AG09319 (cell line): ENCODE measurements at regions not wholly inside any gene's neighbourhood (a gene's known extent, or its start where the extent isn't known, plus 50 kb on each side); places are given as distances from the start of the nearest gene placed in this dataset.

Source experiments
- DNase-seq: peaks from one replicate; pipeline ENCODE4 v3.0.0-alpha.2; 2010; ENCODE audit warnings: low read depth; ENCODE audit errors: extremely low read depth
- CTCF ChIP-seq: IDR thresholded peaks from 2 replicates; pipeline ENCODE4 v1.5.1; 2011; ENCODE audit warnings: low read depth, mild to moderate bottlenecking, inconsistent platforms, low read length, moderate library complexity

- DNase-seq = no peak
- no peak for TF ChIP-seq CTCF
Measured at GRCh38 chr9:20065046-20065445, 276.2 kb upstream of the SLC24A2 start.

- no peak for DNase-seq
Measured at GRCh38 chr9:20054734-20055133, 265.9 kb upstream of the SLC24A2 start.

GRCh38 chr9:20048985-20049384, 260.1 kb upstream of the SLC24A2 start:
- no peak for TF ChIP-seq CTCF
- DNase-seq = no peak

More at GRCh38 chr9:20054734-20055133, 265.9 kb upstream of the SLC24A2 start:
- no peak for TF ChIP-seq CTCF

GRCh38 chr9:20048437-20048836, 259.6 kb upstream of the SLC24A2 start:
- DNase-seq = no peak
- no peak for TF ChIP-seq CTCF

GRCh38 chr9:20044686-20045085, 255.8 kb upstream of the SLC24A2 start:
- DNase-seq = no peak
- TF ChIP-seq CTCF = no peak

GRCh38 chr9:20043461-20043860, 254.6 kb upstream of the SLC24A2 start:
- DNase-seq = no peak
- no peak for TF ChIP-seq CTCF

GRCh38 chr9:20043035-20043434, 254.2 kb upstream of the SLC24A2 start:
- TF ChIP-seq CTCF = no peak
- no peak for DNase-seq
